SK-N-MC (cell line): ENCODE measurements at regions not wholly inside any gene's neighbourhood (a gene's known extent, or its start where the extent isn't known, plus 50 kb on each side); places are given as distances from the start of the nearest gene placed in this dataset.
"Not testable (repeated sequence)": the region's sequence is repeated elsewhere in the genome, so short reads cannot be mapped to it uniquely, and the experiment has no call there.

Experiments
- EZH2 ChIP-seq: fragments of 200-600 bp; sonication (generic); IDR thresholded peaks from one replicate; pipeline ENCODE4 v1.6.1; 2017; ENCODE audit warnings: antibody characterized with exemption
- FOXP2 ChIP-seq: optimal IDR thresholded peaks from 2 replicates; pipeline ENCODE3; 2011; ENCODE audit warnings: mild to moderate bottlenecking, moderate library complexity; ENCODE audit not compliant: insufficient read depth; ENCODE audit errors: extremely low read length, control extremely low read depth
- POLR2AphosphoS5 ChIP-seq: IDR thresholded peaks from 2 replicates; pipeline ENCODE4 v1.6.1; 2012; ENCODE audit warnings: mild to moderate bottlenecking, low read depth, low read length, borderline replicate concordance

DNA sequence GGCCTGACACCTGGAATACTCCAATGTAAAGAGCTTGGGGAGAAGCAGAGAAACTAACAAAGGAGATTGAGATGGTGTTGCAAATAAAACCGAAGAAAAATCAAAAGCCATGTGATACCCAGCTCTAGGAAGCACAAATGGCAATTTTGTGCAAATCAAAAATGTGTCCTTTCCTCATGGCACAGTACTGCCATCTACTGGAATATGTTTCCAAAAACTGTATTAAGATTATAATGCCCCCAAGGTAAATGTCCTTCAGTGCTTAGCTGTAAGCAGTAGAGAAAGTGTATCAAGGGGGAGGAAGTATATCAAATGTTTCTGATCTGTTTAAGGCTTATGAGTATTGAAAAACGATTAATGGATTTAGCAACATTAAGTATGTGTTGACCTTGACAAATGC, 620.3 kb downstream of the ZWINT start:
- TF ChIP-seq EZH2, POLR2AphosphoS5, FOXP2: not testable (repeated sequence)
